ENCODE measurements at regions not wholly inside any gene's neighbourhood (a gene's known extent, or its start where the extent isn't known, plus 50 kb on each side); places are given as distances from the start of the nearest gene placed in this dataset.

- H3K36me3 Mint-ChIP-seq (ENCODE audit: low read depth): no peaks in the 10 kb centered on the region
- H3K4me1 Mint-ChIP-seq: no peaks in the 10 kb centered on the region
- no peaks in the 10 kb centered on the region for H3K9me3 Mint-ChIP-seq
- H3K27me3 Mint-ChIP-seq (ENCODE audit: low read depth, poor library complexity): peaks cover 31% of the 10 kb centered on the region
- no peak overlapping the region for H3K27ac Mint-ChIP-seq
- H3K4me3 Mint-ChIP-seq: no peak overlapping the region
- DNase-seq: no peak
- TF ChIP-seq CTCF (IDR thresholded peaks at IDR 0.05): no peak
Measured at GRCh38 chr12:118925826-118926225, 55.5 kb upstream of the SRRM4 start.
